Endothelial cell of umbilical vein (primary cell): ENCODE measurements at regions not wholly inside any gene's neighbourhood (a gene's known extent, or its start where the extent isn't known, plus 50 kb on each side); places are given as distances from the start of the nearest gene placed in this dataset.

Experiments used
- BruUV-seq: library from RNA; stranded (reverse); fragments of 400-500 nt; replicated peaks from 2 replicates; lab custom pipeline; 2021; lab: Mats Ljungman, UMichigan
- CTCF ChIA-PET: fragments of 300-600, 350-600 bp; sonication (Branson Sonifier 250); formaldehyde crosslinking; loops from one replicate; lab custom pipeline; 2021; ENCODE audit warnings: antibody characterized with exemption, inconsistent platforms; lab: Charles Lee
- POLR2A ChIA-PET: fragments of 300-600, 350-600 bp; sonication (Branson Sonifier 250); formaldehyde crosslinking; loops from one replicate; lab custom pipeline; 2021; ENCODE audit warnings: antibody characterized with exemption, inconsistent platforms; lab: Charles Lee
- DNase-seq: peaks from one replicate; pipeline ENCODE4 v3.0.0-alpha.2; 2011; ENCODE audit warnings: low read depth, low spot score
- FAIRE-seq: peaks from 2 replicates; lab custom pipeline; 2011; peaks lifted over from hg19 to GRCh38; lab: Jason Lieb, UNC
- H2AFZ ChIP-seq: 2 replicates; pipeline ENCODE4 v1.6.0; 2012; ENCODE audit warnings: low read depth, low read length, control low read depth, inconsistent platforms
- H3K27ac ChIP-seq: 2 replicates; pipeline ENCODE4 v1.5.1; 2011; ENCODE audit warnings: low read depth, mild to moderate bottlenecking, control low read depth, low read length, moderate library complexity; ENCODE audit not compliant: insufficient read depth
- H3K27me3 ChIP-seq, 2 experiments: 2 replicates each; pipeline versions ENCODE4 v1.6.0 to v1.6.1; 2011; ENCODE audit warnings: low read length in 2 of 2, mixed read lengths in 1 of 2; ENCODE audit not compliant: control insufficient read depth in 2 of 2, insufficient read depth in 2 of 2
- H3K36me3 ChIP-seq, 2 experiments: 2 replicates in 1 of 2; 3 replicates in 1 of 2; pipeline ENCODE4 v1.5.1; 2011; ENCODE audit warnings: low read length in 2 of 2, mild to moderate bottlenecking in 1 of 2, moderate library complexity in 1 of 2; ENCODE audit not compliant: control insufficient read depth in 2 of 2, insufficient read depth in 2 of 2; ENCODE audit errors: extremely low read depth in 1 of 2
- H3K4me1 ChIP-seq: 3 replicates; pipeline ENCODE4 v1.5.1; 2011; ENCODE audit warnings: mild to moderate bottlenecking, low read length; ENCODE audit not compliant: control insufficient read depth, insufficient read depth; ENCODE audit errors: extremely low read depth
- H3K4me2 ChIP-seq: 2 replicates; pipeline ENCODE4 v1.6.1; 2011; ENCODE audit warnings: low read length, control low read depth, mixed read lengths; ENCODE audit not compliant: insufficient read depth
- H3K4me3 ChIP-seq, 3 experiments: fragments of 200-600 bp in 1 of 3; sonication (generic), shearing (Covaris generic) in 1 of 3; replicated peaks in 1 of 3; 2 replicates each; pipeline ENCODE4 v1.5.1; 2011 to 2016; ENCODE audit warnings: control low read depth in 3 of 3, low read length in 3 of 3, mild to moderate bottlenecking in 2 of 3, inconsistent platforms in 1 of 3, low read depth in 1 of 3, moderate library complexity in 1 of 3; ENCODE audit not compliant: insufficient read depth in 1 of 3
- H3K79me2 ChIP-seq: 2 replicates; pipeline ENCODE4 v1.6.0; 2012; ENCODE audit warnings: low read length, inconsistent platforms; ENCODE audit not compliant: control insufficient read depth, insufficient read depth
- H3K9ac ChIP-seq: replicated peaks from 2 replicates; pipeline ENCODE3; 2011; ENCODE audit warnings: low read length, control low read depth; ENCODE audit not compliant: insufficient read depth; ENCODE audit errors: extremely low read depth
- H3K9me1 ChIP-seq: replicated peaks from 3 replicates; pipeline ENCODE4 v1.6.0; 2011; ENCODE audit warnings: mild to moderate bottlenecking, low read length; ENCODE audit not compliant: control insufficient read depth, insufficient read depth; ENCODE audit errors: extremely low read depth
- H3K9me3 ChIP-seq: replicated peaks from 2 replicates; pipeline ENCODE4 v1.5.1; 2012; ENCODE audit warnings: low read length, inconsistent platforms; ENCODE audit not compliant: control insufficient read depth, insufficient read depth
- H4K20me1 ChIP-seq: replicated peaks from 2 replicates; pipeline ENCODE3; 2011; ENCODE audit warnings: mild to moderate bottlenecking, low read length; ENCODE audit not compliant: control insufficient read depth, insufficient read depth; ENCODE audit errors: extremely low read depth
- EZH2 ChIP-seq: IDR thresholded peaks from 2 replicates; pipeline ENCODE4 v1.6.1; 2012; ENCODE audit warnings: borderline replicate concordance, low read depth, mild to moderate bottlenecking, moderate library complexity, low read length, inconsistent platforms; ENCODE audit not compliant: severe bottlenecking
- FOS ChIP-seq: IDR thresholded peaks from 2 replicates; pipeline ENCODE4 v1.6.1; 2011; ENCODE audit warnings: mild to moderate bottlenecking, low read length, moderate library complexity, borderline replicate concordance; ENCODE audit not compliant: insufficient read depth
- GATA2 ChIP-seq: IDR thresholded peaks from 2 replicates; pipeline ENCODE4 v1.7.0; 2011; ENCODE audit warnings: low read depth, mild to moderate bottlenecking, moderate library complexity, mixed read lengths, low read length; ENCODE audit not compliant: insufficient read length, insufficient read depth
- JUN ChIP-seq: IDR thresholded peaks from 2 replicates; pipeline ENCODE4 v1.6.1; 2011; ENCODE audit warnings: borderline replicate concordance, low read depth; ENCODE audit not compliant: insufficient read length, insufficient read depth
- MYC ChIP-seq: IDR thresholded peaks from one replicate; pipeline ENCODE4 v1.6.1; 2011; ENCODE audit warnings: mild to moderate bottlenecking, low read depth, low read length
- POLR2A ChIP-seq: IDR thresholded peaks from 2 replicates; pipeline ENCODE4 v1.6.1; 2012; ENCODE audit warnings: low read depth, mild to moderate bottlenecking, control low read depth, low read length
- POLR2AphosphoS5 ChIP-seq: IDR thresholded peaks from 2 replicates; pipeline ENCODE4 v1.6.1; 2012; ENCODE audit warnings: low read depth, mild to moderate bottlenecking, control low read depth, low read length, moderate library complexity; ENCODE audit not compliant: insufficient read depth
- dilution Hi-C: fragments of 300-500 bp; cut with MboI; formaldehyde crosslinking; loops from one replicate; pipeline ENCODE4 v1.15.0; 2019; ENCODE audit warnings: low sequenced_read_pairs; ENCODE audit not compliant: extremely low pct_ligation_motif_present
- intact Hi-C: fragments of 100-400 bp; cut with micrococcal nuclease; formaldehyde crosslinking; loops from one replicate; pipeline ENCODE4 v1.10.0; 2022
- TF ChIP-seq, protein P1 (sequence below), 2 donors: IDR thresholded peaks; 1 replicate in 1 of 2; 2 replicates in 1 of 2; pipeline ENCODE4 v1.5.1; 2011; ENCODE audit warnings: low read length in 2 of 2, mild to moderate bottlenecking in 2 of 2, moderate library complexity in 2 of 2, control low read depth in 1 of 2, inconsistent platforms in 1 of 2, low read depth in 1 of 2; ENCODE audit not compliant: insufficient read depth in 1 of 2; ENCODE audit errors: extremely low read depth in 1 of 2
- TF ChIP-seq, protein P2 (sequence below): IDR thresholded peaks from 2 replicates; pipeline ENCODE4 v1.6.1; 2011; ENCODE audit not compliant: insufficient read depth, insufficient read length

- H2AFZ ChIP-seq, result no peak overlapping the region
- no peaks in the 10 kb centered on the region for H3K9me3 ChIP-seq
- no peak for DNase-seq
- no TSS peak for BruUV-seq
- no peaks in the 10 kb centered on the region for H3K9me1 ChIP-seq
- no peak overlapping the region for H3K9ac ChIP-seq
- H3K4me3 ChIP-seq, result no peak overlapping the region
- TF ChIP-seq, protein P1, sequence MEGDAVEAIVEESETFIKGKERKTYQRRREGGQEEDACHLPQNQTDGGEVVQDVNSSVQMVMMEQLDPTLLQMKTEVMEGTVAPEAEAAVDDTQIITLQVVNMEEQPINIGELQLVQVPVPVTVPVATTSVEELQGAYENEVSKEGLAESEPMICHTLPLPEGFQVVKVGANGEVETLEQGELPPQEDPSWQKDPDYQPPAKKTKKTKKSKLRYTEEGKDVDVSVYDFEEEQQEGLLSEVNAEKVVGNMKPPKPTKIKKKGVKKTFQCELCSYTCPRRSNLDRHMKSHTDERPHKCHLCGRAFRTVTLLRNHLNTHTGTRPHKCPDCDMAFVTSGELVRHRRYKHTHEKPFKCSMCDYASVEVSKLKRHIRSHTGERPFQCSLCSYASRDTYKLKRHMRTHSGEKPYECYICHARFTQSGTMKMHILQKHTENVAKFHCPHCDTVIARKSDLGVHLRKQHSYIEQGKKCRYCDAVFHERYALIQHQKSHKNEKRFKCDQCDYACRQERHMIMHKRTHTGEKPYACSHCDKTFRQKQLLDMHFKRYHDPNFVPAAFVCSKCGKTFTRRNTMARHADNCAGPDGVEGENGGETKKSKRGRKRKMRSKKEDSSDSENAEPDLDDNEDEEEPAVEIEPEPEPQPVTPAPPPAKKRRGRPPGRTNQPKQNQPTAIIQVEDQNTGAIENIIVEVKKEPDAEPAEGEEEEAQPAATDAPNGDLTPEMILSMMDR (IDR thresholded peaks at IDR 0.05; ENCODE audit: extremely low read depth in 1 of 2, insufficient read depth in 1 of 2, low read depth in 1 of 2, low read length in 2 of 2), result no peak
- dilution Hi-C loops (no loop called here), intact Hi-C loops (no loop called here)
- H3K27me3 ChIP-seq, result no peaks in the 10 kb centered on the region
- POLR2A ChIA-PET, result no interaction called here
- FAIRE-seq, result no peak
- CTCF ChIA-PET, result no interaction called here
- H3K4me2 ChIP-seq, result no peak overlapping the region
- no peaks in the 10 kb centered on the region for H4K20me1 ChIP-seq
- no peaks in the 10 kb centered on the region for H3K4me1 ChIP-seq
- H3K36me3 ChIP-seq, result no peaks in the 10 kb centered on the region
- H3K79me2 ChIP-seq, result no peaks in the 10 kb centered on the region
- no peak overlapping the region for H3K27ac ChIP-seq
Observed at GRCh38 chr10:43765516-43765915, 116.8 kb upstream of the ZNF32 start.

GRCh38 chr10:43763846-43764245 is 115.2 kb upstream of the ZNF32 start:
- H3K27ac ChIP-seq, result no peak overlapping the region
- FAIRE-seq (no peak), DNase-seq (no peak)
- TF ChIP-seq GATA2 (no peak), POLR2AphosphoS5 (no peak), JUN (no peak), MYC (no peak), FOS (no peak), POLR2A (no peak), EZH2 (no peak)
- TF ChIP-seq, protein P1 (IDR thresholded peaks at IDR 0.05; ENCODE audit: extremely low read depth in 1 of 2, insufficient read depth in 1 of 2, low read depth in 1 of 2, low read length in 2 of 2), result no peak
- TF ChIP-seq, protein P2, sequence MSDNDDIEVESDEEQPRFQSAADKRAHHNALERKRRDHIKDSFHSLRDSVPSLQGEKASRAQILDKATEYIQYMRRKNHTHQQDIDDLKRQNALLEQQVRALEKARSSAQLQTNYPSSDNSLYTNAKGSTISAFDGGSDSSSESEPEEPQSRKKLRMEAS, result no peak
- no peaks in the 10 kb centered on the region for H3K9me3 ChIP-seq
- H4K20me1 ChIP-seq, result no peaks in the 10 kb centered on the region
- CTCF ChIA-PET, result no interaction called here
- intact Hi-C loops, result no loop called here
- no peak overlapping the region for H3K4me2 ChIP-seq
- H2AFZ ChIP-seq, result no peak overlapping the region
- dilution Hi-C loops, result no loop called here
- H3K9ac ChIP-seq, result no peak overlapping the region
- H3K4me1 ChIP-seq, result no peaks in the 10 kb centered on the region
- no peaks in the 10 kb centered on the region for H3K27me3 ChIP-seq
- POLR2A ChIA-PET, result no interaction called here
- BruUV-seq, result no TSS peak
- no peak overlapping the region for H3K4me3 ChIP-seq
- H3K36me3 ChIP-seq, result no peaks in the 10 kb centered on the region
- H3K9me1 ChIP-seq, result no peaks in the 10 kb centered on the region
- H3K79me2 ChIP-seq, result no peaks in the 10 kb centered on the region
